T-helper 22 cell (primary cell): ENCODE measurements at regions not wholly inside any gene's neighbourhood (a gene's known extent, or its start where the extent isn't known, plus 50 kb on each side); places are given as distances from the start of the nearest gene placed in this dataset.

ENCODE experiments used
- DNase-seq: peaks from one replicate; pipeline ENCODE4 v3.0.0-alpha.2; 2020; ENCODE audit warnings: low read depth

- no peak for DNase-seq
Observed at GRCh38 chr1:5376538-5377247, 615.5 kb downstream of the NPHP4 start.

DNA sequence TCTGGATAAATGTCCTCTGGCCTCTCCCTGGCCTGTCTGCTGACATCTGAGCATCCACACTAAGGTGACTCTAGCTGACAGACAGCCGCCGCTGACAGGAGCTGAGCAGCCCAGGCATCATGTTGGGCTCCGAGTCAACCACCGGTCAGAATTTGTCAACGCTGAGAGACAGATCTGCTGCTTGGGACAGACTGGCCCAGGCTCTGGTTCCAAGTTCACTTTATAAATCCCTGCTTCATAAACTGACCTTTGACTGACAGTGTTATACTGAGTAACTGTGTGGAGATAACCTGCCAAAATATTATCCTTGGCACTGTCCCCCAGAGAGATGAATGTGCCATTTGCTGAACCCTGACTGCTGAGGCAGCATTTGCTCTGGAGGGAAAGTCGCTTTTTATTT, 616.7 kb downstream of the NPHP4 start:
- DNase-seq: no peak

DNA sequence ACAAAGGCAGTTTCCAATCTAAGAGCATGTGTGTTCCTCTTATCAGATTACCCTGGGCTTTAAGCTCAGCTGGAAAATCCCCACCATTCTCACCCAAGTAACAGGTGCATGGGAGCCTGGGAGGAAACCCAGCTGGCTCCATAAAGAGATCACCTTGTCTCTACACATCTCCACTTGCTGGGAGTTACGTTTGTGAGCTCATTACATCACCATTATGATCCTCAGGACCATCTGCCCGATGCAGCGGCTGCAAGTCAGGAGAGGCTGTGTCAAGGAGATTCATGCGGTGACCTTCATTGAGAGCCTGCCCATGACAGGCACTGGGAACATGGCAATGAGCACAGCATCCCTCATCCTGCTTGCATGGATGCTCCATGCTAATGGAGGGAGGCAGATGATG, 618.0 kb downstream of the NPHP4 start:
- no peak for DNase-seq

GRCh38 chr1:5373281-5373680, 618.9 kb downstream of the NPHP4 start:
- DNase-seq: no peak

DNA sequence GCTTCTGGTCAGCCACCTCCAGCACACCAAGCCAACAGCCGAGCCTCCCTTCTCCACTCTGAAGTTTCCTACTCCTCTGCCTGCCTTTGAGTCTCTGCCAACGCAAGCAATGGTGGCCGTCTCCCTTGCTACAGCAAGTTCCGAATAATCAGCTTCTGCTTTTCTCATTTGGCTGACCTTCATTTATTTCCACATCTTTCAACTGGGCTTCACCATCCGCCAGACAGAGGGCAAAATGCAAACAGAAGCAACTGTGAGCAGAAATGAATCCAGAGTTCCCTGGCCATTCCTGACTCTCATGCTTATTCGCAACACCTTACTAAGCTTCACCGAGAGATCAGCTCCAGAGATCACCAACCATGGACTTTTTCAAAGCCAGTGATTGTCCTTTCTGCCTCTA, 621.0 kb downstream of the NPHP4 start:
- DNase-seq: no peak

GRCh38 chr1:5370311-5370710, 621.9 kb downstream of the NPHP4 start:
- DNase-seq: no peak

DNA sequence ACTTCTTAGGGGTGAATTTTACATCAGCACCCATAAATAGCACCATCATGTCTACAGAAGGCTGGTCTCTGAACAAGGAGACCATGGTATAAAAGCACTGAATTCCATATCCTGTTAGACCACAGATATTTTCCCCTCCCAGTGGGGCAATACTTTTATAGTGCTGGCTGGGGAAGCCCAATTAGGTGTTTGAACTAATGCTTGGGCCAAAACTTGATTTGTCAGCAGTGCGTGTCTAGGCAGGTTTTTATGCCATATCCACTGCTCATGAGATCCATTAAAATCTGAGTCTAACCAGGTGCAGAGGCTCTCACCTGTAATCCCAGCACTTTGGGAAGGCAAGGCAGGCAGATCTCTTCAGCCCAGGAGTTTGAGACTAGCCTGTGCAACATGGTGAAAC, 623.0 kb downstream of the NPHP4 start:
- DNase-seq: no peak

DNA sequence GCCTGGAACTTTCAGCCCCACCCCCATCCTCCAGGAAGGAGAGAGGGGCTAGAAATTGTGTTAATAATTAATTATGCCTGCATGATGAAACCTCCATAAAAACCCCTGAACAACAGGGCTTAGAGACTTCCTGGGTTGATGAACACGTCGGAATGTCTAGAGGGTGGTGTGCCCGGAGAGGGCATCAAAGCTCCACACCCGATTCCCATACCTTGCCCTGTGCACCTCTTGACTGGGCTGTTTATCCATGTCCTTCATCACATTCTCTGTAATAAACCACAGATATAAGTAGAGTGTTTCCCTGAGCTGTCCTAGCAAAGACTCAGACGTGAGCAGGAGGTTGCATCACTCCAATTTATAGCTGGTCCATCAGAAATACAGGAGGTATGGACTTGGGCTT, 624.0 kb downstream of the NPHP4 start:
- no peak for DNase-seq

DNA sequence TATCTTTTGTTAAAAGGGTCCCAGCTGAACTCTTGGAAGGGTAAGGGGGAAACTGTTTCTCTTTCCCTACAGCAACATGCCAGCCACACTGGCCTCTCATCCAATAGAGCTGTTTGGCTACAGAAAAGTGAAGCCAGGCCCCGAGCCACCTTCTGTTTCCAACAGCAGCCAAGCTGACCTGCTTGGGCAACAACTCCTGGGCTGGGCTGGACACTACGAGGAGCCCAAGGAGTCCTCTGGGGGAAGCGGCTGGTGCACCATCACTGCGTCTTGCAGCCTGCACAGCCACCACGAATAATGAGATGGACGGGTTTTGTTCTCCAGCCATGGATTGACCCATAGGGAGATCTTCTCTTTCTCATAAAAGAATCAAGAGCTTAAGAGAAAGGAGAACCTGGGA, 624.9 kb downstream of the NPHP4 start:
- no peak for DNase-seq

DNA sequence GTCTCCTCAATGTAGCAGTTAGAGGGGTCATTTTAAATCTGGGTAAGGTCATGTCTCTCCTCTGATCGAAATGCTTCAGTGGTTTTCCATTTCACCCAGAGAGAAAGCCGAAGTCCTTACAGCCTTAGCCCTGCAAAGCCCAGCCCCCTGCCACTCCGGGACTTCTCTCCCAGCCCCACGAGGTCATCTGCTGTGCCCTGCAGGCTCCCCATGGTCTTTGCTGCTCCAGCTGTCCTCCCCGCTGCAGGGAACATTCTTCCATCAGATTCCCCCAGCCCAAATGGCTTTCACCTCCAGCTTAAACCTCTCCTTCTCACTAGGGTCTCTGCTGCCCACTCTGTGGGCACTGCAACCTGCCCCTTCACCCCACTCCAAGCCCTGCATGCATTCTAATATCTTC, 626.5 kb downstream of the NPHP4 start:
- DNase-seq: no peak

- DNase-seq: no peak
Observed at GRCh38 chr1:5364591-5364990, 627.6 kb downstream of the NPHP4 start.

GRCh38 chr1:5354681-5355080, 637.5 kb downstream of the NPHP4 start:
- DNase-seq: no peak

DNA sequence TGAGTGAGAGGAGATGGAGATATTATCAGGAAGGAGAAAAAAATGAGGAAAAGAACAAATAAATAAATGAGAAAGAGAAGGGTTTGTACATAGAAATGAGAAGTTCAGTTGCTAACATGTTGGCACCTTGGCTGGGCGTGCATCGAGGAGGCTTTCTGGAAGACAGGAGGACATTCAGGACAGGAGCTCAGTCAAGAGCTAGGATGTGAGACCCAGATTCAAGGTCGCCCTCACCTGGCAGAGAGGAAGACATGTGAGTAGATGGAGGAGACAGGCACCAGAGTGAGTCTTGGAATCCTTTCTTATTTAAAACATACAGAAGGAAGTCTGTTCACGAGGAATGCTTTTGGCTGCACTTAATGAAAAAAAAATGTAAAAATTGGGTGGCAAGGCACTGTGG, 640.9 kb downstream of the NPHP4 start:
- DNase-seq: no peak

GRCh38 chr1:5349526-5349925, 642.7 kb downstream of the NPHP4 start:
- DNase-seq: no peak

DNA sequence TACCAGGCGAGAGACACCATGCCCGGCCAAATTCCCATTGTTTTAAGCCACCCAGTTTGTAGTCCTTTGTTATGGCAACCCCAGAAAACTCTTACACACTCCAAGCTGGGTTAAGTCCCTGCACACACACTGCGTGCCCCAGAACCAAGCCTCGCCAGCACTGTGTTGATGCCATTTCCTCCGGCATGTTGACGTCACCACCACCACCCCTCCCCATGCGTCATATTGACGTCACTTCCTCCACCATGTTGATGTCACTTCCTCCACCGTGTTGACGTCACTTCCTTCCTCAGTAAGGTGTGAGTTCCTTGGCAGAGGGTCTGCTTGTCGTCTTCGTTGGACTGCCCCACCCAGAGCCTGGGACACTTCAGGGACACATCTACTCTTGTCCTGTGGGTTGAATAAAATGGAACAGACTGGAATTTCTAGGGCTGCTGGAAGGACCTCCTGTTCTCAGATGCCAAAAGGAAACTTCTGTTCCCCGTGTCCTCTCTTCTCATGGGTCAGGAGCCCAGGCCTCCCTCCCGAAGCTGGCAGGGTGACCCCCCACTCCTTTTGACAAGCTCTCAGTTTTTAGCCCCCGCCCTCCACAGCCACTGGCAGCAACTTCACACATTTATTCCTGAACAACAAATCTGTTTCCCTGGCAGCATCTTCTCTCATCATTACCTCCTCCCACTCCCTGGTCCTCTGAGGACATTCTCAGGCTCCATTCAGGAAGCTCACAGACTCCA, 643.3 kb downstream of the NPHP4 start:
- no peak for DNase-seq

DNA sequence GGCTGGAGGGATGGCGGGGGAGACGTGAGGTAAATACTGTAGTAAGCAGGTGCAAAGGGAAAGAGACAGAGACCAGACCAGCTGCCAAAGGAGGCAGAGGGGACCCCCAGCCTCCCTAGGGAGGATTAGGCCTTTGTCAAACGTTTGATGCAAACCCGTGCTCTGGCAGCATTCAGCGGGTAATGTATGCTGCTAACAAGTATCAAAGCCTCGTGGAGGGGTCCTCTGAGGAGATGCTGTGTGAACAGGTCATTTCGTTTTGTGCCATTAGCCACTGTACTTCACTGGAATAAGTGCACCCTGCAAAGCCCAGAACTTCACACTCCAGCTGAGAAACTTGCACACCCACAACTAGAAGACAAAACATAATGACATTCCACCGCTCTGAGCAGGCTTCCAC, 644.5 kb downstream of the NPHP4 start:
- no peak for DNase-seq

GRCh38 chr1:5345556-5345955, 646.7 kb downstream of the NPHP4 start:
- no peak for DNase-seq

DNA sequence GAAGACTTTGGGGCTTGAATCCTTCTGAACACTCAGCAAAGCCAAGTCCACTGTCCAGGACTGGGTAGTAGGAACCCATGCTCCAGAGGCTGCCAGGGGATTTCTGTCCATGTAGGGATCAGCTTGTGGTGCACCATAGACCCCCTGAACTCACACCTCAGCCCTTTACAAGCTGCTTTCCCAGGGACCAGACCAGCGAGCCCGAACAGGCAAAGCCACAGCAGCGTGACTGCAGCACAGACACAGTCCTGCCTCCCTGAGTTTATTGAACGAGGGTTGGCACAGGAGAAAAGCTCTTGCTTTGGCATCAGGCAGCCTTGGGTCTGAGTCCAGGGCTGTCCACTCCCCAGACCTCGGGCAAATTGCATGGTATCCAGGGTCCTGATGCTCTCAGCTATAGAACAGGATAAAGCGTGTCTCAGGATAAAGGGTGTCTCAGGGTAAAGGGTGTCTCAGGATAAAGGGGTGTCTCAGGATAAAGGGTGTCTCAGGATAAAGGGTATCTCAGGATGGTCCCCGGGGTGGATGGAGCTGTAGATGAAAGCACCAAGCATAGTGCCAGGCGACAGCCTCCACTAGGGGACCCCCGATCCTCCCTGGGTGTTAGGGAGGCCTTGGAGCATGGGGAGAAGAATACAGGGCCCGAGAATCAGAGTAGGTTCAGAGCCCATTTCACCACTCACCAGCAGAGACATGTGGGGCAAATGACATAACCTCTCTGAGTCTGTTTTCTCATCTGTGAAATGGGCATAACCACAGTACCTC, 648.8 kb downstream of the NPHP4 start:
- DNase-seq: no peak

DNA sequence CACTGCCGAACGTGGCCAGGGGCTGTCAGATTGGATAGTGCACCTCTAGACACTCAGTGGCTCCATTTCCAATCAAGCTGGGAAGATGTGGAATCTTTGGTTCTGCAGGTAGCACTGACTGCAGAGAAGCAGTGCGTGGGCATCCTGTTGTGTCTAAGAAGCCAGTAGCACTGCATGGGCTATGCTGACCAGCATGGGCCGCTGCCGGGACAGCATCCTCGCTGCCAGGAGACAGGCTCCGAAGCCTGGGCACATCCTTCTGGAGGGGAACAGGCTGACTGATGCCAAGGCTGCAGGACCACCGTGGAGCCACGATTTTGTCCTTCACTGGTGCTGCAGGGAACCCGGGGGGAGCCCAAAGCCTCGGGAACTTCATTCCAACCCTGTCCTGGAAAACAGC, 649.4 kb downstream of the NPHP4 start:
- DNase-seq: no peak

DNA sequence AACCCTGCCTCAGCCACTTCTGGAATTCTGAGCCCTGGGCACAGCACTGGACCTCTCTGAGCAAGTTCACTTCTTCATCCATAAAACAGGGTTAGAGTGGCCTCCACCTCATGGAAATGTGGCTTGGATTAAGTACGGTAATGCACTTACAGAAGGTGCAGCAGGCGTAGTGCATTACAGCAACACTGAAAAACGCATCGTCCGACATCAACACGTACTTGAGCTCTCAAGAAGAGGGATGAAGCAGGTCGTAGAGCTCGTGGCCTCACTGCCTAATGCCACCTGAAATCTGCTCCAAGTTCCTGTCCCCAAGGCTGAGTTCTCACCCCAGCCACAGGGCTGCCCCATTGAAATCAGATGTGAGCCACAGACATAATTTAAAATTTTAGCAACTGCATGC, 650.1 kb downstream of the NPHP4 start:
- no peak for DNase-seq

DNA sequence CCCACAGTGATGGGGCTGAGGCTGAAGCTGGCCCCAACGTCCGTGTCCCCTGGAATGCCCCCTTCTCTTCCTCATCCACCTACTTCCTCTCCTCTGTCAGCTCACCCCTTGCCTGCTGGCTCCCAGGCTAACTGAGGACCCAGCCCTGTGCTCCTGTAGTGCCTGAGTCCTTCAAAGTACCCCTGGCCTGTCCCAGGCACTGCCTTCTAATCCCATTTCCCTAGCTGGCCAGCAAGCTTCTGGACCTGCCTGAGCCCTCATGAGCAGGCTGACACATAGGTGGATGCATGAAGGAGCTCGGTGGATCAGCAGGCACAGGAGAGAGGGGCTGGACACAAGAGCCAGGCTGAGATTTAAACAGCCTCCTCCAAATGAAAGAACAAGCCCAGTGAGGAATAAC, 650.8 kb downstream of the NPHP4 start:
- no peak for DNase-seq

DNA sequence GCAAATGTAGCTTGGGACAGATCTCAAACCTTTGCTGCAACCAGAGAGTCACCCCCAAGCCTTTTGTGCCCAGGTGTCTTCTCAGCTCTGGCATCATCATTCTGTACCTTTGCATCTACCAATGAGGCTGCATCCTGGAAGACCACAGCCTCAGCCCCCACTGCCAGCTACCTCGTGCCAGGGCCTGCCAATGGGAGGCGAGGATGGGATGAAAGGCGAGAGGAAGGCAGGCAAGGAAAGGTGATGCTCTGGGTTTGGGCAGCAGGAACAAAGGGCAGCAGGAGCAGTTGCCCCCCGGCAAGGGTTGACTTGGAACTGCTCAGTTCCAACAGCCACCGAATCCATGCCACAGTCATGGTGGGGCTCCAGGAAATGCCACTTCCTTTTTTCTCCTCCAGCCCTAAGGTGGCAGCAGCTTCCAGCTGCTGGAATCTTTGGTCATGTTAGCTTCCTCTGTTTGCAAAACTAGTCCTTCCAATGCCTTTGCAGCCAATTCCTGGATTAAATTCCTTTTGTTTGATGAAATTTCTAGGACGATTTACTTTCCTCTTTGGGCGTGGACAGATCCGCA, 651.6 kb downstream of the NPHP4 start:
- no peak for DNase-seq

- DNase-seq: no peak
Observed at GRCh38 chr1:5338466-5338865, 653.8 kb downstream of the NPHP4 start.
